ENCODE measurements at regions not wholly inside any gene's neighbourhood (a gene's known extent, or its start where the extent isn't known, plus 50 kb on each side); places are given as distances from the start of the nearest gene placed in this dataset.

- peak; percentile 12 for DNase-seq (ENCODE audit: low spot score)
Observed at GRCh38 chr6:19736066-19736465, 101.1 kb upstream of the ID4 start.

DNA sequence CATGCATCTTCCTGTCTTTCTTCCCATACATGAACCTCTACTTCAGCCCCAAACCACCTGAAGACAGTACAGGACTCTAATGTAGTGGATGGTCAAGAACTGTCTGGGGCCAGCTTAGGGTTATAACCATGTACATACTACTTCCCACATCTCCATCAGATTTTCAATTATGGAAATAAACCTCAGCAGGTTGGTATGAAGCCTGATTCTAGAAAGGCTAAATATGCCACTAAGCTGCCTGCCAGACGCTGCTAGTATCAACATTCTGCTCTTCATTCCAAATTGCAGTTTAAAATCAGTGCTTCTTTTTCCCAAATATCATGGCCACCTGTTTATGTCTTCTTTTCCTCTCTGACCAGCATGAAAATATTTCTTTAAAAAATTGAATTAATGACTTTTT lies 99.2 kb upstream of the ID4 start:
- no peak for DNase-seq (ENCODE audit: low spot score)

DNA sequence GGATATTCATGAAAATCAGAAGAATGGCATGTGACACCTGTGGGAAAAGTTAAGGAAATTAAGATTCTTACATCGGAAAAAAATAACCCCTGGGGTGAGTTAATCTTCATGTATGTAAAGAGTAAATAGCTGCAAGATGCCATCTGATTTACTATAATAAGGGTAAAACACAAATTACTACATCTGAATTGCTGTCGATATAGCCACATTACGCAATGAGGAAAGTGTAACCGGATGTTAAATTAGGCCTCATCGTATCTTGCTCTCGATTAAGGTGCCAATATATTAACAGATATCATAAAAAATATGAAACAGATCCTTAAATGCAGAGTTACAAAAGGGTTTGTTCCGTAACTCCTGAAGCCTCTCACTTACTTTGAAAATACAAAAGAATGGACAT lies 87.4 kb upstream of the ID4 start:
- no peak for DNase-seq (ENCODE audit: low spot score)

- DNase-seq (ENCODE audit: low spot score): no peak
Observed at GRCh38 chr6:19752746-19753145, 84.4 kb upstream of the ID4 start.

GRCh38 chr6:19753826-19754225 lies 83.3 kb upstream of the ID4 start:
- DNase-seq (ENCODE audit: low spot score): no peak

DNA sequence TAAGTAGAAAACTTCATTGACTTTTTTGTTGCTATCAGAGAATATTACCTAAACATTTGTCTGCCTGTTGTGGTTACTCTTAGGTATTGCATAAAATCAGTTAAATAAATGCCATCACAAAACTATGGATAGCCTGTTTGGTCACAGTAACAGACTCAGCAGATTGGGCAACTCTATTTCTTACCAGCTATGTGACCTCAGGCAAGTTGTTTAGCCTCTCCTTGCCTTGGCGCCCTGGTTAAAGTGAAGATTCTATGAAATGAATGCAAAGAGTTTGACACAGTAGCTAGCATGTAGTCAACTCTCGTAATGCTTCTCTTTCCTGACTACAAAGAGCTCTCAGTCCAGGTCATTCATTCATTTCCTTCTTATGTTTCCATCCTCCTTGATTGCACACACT lies 82.5 kb upstream of the ID4 start:
- no peak for DNase-seq (ENCODE audit: low spot score)

DNA sequence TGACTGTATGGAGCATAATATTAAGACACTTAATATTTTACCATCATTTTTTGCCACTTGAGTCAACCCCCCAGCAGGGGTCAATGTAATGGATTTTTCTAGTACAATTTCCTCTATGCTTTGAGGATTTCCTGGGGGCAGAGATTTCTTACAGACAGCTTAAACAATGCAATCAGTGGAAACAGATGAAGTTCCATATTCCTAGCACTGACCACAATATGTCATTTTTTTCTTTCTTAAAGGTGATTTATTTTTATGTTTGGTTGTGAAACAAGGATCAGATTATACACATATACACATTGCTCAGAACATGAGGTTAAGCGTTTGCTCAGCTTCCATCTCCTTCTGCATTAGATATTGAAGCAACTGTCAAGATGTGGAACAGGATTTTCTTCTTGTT lies 82.0 kb upstream of the ID4 start:
- DNase-seq (ENCODE audit: low spot score): no peak

GRCh38 chr6:19757036-19757435 lies 80.1 kb upstream of the ID4 start:
- DNase-seq (ENCODE audit: low spot score): no peak

- no peak for DNase-seq (ENCODE audit: low spot score)
Observed at GRCh38 chr6:19759117-19759880, 77.9 kb upstream of the ID4 start.

DNA sequence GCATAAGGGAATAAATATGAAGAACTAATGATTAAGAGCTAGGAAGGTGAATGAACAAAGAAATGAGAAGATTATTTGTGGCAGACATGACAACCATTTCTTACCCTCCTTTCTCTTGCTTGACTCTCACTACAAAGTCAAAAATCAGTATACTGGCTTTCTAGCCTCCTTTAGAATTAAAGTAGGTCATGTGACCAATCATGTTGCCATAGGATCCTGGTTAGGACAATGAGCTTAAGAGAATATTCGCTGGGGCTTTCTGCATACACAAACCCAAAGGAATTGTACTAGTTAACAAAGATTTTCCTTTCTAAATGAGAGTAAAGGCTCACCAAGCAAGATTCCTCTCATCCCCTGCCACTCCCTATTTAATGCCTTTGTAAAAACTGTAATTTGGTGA lies 76.0 kb upstream of the ID4 start:
- no peak for DNase-seq (ENCODE audit: low spot score)

GRCh38 chr6:19771753-19772336 lies 65.3 kb upstream of the ID4 start:
- no peak for DNase-seq (ENCODE audit: low spot score)

- no peak for DNase-seq (ENCODE audit: low spot score)
Observed at GRCh38 chr6:19772891-19773290, 64.3 kb upstream of the ID4 start.

GRCh38 chr6:19781269-19781668 lies 55.9 kb upstream of the ID4 start:
- DNase-seq (ENCODE audit: low spot score): no peak

- DNase-seq (ENCODE audit: low spot score): no peak
Observed at GRCh38 chr6:19782588-19782987, 54.6 kb upstream of the ID4 start.
